IPS-NIHi7 (cell line): ENCODE measurements at regions not wholly inside any gene's neighbourhood (a gene's known extent, or its start where the extent isn't known, plus 50 kb on each side); places are given as distances from the start of the nearest gene placed in this dataset.
A peak's percentile ranks its signal among the peaks of the same experiment; 100 is the strongest.
"Not testable (repeated sequence)": the region's sequence is repeated elsewhere in the genome, so short reads cannot be mapped to it uniquely, and the experiment has no call there.

Experiments
- DNase-seq: peaks from one replicate; pipeline ENCODE4 v3.0.0; 2012; ENCODE audit warnings: mixed read lengths; ENCODE audit errors: extremely low spot score

GRCh38 chr12:88368077-88368476, 212.2 kb downstream of the KITLG start:
- DNase-seq: not testable (repeated sequence)

- no peak for DNase-seq
Observed at GRCh38 chr12:88371416-88372183, 208.7 kb downstream of the KITLG start.

DNA sequence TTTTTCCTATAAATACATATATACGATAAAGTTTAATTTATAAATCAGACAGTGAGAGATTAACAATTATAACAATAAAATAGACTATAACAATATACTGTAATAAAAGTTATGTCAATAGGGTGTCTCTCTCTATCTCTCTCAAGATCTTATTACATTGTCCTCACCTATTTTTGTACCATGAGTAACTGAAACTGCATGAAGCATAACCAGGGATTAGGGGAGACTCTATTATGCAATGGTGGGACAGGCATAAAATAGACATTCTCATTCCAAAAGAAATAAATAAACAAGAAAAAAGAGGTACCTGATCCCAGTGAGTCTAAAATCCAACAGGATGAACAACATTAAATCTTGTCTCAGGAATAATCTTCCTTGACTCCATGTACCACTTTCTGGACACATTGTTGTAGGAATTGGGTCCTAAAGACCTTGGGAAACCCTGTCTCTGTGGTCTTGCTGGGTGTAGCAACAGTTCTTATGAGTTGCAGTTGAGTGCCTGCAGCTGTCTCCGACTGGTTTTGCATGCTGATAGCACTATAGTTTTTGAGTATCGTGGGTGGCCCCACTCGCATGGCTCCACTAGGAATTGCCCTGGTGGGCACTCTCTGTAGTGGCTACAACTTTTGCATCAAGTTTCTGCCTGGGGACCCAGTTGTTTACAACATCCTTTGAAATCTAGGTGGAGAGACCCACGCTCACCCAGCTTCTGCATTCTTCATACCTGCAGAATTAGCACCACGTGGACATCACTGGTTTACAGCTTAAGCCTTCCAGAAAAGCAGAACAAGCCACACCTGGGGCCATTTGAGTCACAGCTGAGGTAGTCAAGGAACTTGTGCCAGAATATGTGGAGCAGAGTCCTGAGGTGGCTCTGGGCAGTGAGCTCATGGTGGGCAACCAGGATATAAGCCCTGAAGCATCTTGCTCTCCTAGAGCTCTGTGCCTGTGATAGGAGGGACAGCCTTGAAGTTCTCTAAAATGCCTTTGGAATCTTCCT, 204.7 kb downstream of the KITLG start:
- DNase-seq: no peak

DNA sequence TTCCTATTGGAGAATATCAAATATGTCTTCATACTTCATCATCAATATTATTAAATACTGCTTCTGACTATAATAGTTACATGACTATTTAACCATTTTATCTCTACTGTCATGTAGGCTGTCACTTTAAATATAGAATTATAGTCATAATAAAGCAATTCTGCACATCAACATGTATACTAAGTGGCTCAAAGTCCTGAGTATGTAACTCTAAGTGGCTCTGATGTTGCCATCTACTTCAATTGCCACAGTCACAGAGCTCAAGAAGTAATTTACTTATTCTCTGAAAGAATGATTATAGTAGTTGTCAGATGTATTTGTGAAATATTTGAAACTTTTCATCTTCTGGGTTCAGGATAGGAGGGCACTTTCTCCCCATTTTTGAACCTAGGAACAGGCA, 202.3 kb downstream of the KITLG start:
- DNase-seq: no peak

GRCh38 chr12:88381466-88381865, 198.8 kb downstream of the KITLG start:
- DNase-seq: no peak

DNA sequence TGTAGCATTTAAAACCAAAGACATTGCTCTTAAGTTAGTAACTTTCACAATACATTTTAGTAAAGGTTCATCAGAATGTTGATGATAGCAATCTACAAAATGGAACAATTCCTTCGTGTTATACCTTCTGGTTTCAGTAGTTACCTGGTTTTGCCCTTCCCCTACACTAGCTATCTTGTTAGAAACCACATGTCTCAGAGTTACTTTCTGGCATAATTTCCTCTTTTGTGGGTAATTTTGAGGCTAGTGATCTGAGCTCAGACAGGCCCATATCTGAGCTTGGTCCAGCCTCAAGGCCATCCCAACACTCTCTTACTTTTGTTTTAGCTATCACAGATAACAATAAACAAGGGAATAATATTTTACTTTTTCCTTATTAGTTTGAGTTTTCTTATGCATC, 196.9 kb downstream of the KITLG start:
- no peak for DNase-seq

DNA sequence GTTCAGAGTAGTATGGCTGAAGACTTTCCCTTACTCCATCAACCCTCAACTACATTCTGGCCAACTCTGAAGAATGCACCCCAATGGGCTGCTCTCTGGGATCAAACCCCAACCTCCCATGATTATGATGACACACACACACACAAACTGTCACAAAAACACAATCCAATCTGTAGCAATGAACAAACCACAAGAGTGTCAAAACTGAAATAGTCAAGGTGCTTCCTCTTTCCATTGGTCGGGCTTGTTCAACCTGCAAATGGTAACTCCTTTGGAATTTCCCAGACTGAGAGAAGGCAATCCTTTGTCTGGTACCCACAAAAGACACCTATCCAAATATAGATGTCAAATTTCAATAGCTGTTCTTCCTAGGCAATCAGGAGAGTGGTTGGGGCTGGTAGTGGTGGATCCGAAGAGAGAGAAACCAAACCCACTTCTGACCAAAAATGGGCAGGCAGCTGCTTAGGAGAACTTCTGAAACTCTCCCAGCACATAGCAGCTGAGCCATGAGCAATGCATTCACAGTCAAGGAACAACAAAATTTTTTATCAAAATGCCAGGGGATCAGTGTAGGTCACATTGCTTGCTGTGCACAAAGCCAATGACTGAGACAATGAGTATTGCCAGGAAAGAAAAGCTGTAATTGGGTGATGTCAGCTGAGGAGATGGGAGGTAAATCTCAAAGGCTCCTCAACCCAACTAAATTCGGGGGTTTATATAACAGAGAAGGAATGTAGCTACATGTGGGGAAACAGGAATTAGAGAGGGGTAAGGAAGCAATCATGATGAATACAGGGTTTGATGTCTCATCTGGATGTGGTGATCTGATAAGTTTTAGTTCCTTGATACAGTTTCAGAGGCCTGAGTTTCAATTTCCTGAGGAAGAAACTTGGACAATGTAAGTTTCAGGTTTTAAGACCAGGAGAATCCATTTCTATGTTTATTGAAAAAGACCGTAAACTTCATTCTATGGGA, 191.4 kb downstream of the KITLG start:
- DNase-seq: no peak

DNA sequence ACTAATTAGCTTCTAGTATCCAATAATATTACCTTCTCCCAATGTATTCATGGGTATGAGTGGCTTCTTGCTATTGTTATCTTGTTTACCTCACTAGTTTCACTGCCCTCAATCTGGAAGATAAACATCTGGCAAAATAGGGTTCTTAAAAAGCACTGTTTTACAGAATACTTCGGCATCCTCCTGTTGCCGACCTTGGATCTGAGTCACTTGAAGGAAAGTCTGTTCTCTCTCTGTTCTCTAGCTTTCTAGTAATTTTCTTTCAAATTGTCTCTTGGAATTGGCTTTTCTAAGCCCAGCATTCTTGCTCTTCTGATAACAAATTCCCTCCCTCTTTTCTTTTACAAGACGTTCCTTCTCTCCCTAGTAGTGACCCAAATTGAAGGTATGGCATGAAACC, 189.5 kb downstream of the KITLG start:
- DNase-seq: no peak

DNA sequence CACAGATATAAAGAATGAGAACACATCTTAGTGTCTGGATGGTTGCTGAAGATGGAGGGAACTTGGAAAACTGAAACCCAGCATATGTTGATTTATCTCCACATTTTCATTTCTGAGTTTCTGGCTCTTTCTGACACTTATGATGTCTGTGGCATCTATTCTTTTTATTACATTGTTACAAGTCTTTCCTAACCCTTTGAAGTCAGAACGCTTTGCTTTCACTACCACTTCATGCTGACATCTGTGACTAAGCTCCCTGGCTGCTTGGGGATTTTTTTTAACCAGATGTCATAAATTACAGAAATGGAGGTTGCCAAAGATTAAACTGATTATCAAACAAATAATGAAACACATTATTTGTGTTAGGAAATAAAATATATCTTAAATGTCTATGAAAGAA, 188.7 kb downstream of the KITLG start:
- DNase-seq: no peak

GRCh38 chr12:88393017-88393767, 187.1 kb downstream of the KITLG start:
- DNase-seq: peak; percentile 66

DNA sequence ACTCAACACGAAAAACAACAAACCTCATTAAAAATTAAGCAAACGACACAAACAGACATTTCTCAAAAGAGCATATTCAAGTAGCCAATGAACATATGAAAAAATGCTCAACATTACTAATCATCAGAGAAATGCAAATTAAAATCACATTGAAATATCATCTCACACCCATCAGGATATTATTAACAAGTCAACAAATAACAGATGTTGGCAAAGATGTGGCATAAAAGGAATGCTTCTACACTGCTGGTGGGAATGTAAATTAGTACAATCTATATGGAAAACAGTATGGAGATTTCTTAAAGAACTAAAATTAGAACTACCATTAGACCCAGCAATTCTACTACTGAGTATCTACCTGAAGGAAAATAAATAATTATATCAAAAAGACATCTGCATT, 182.2 kb downstream of the KITLG start:
- DNase-seq: no peak

- DNase-seq: no peak
Observed at GRCh38 chr12:88399811-88400210, 180.5 kb downstream of the KITLG start.

GRCh38 chr12:88400302-88400701, 180.0 kb downstream of the KITLG start:
- no peak for DNase-seq

GRCh38 chr12:88401155-88401554, 179.1 kb downstream of the KITLG start:
- no peak for DNase-seq

- no peak for DNase-seq
Observed at GRCh38 chr12:88406905-88407304, 173.4 kb downstream of the KITLG start.

DNA sequence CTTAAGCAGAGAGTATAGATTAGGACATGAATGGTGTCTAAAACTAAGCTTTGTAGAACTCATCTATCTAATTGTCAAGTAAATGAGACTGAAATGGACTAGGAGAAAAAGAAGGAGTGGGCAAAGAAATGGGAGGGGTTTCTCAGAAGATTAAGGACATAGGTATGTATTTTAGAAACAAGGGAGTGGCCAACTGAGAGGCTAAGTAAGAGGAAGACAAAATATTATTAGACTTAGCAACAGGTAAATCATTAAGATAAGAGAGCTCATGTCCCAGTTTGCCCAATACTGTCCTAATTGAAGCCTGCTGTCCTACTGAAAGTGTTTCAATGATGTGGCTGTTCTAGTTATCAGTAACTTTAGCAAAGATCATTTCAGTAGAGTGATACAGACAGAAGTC, 171.4 kb downstream of the KITLG start:
- no peak for DNase-seq

GRCh38 chr12:88409257-88409656, 171.0 kb downstream of the KITLG start:
- DNase-seq: no peak

DNA sequence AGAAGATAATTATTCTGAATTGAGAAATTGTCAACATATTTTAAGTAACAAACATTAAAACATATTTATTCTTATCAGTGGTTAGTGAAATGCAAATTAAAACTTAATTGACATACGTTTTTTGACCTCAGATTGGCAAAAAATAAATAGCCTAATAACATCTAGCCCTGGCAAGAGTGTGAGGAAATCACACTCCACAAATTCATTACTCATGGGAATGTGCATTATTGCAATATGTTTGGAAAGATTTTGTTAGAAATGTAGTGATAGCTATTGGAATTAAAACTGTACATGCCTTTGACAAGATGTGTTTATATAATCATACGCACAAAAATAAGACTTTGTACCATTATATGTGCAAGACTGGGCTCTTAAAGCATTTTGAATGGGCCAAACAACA, 168.6 kb downstream of the KITLG start:
- no peak for DNase-seq

GRCh38 chr12:88413646-88414045, 166.6 kb downstream of the KITLG start:
- no peak for DNase-seq

DNA sequence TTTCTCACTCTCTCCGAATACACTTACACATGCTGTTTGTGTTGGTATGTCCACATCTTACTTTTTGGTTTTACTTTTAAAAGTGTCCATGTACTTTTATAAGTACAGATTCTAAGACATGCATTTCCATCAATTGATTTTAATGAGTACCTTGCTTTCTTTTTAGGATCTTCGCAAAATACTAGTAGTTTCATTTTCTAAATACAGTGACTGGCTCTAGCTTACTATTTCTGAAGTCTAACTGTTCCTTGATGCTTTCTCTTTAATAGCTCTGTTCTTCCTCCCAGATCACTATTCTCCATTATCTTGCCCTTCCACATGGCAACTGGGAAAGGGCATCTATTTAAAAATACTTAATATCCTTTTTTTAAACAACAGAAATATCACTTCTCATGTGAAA, 164.1 kb downstream of the KITLG start:
- no peak for DNase-seq

DNA sequence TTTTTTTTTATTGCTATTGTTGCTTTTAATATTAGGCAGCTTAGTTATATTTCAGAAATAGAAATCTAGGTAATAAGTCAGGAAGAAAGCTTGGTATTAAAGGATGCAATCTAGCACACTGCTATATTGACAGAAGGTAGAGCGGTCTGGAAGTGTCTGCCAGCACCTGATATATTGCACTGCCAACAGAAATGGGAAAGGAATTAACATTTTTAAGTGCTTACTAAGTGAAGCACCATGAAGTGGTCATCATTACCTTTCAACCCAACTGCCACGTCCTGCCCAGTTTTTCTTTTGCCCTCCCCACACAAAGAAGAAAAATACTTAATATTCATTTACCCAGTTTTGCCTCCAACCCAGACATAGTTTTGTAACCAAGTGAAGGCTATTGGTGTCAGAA, 163.5 kb downstream of the KITLG start:
- DNase-seq: no peak
